Kidney (tissue), 13 donors: ENCODE measurements at regions not wholly inside any gene's neighbourhood (a gene's known extent, or its start where the extent isn't known, plus 50 kb on each side); places are given as distances from the start of the nearest gene placed in this dataset.
A peak's percentile ranks its signal among the peaks of the same experiment; 100 is the strongest.
"Not testable (repeated sequence)": the region's sequence is repeated elsewhere in the genome, so short reads cannot be mapped to it uniquely, and the experiment has no call there.

ENCODE experiments used
- DNase-seq, 5 donors: peaks; one replicate each; pipeline ENCODE4 v3.0.0-alpha.2; 2013 to 2020
- FAIRE-seq: peaks from 2 replicates; lab custom pipeline; 2012; peaks lifted over from hg19 to GRCh38; lab: Jason Lieb, UNC
- H3K27ac ChIP-seq, 2 donors: one replicate each; pipeline ENCODE4 v1.7.0; 2013; ENCODE audit warnings: low read depth in 2 of 2, low read length in 2 of 2, inconsistent platforms in 1 of 2
- H3K27me3 ChIP-seq: one replicate; pipeline ENCODE4 v1.7.1; 2013; ENCODE audit warnings: low read length, inconsistent platforms; ENCODE audit not compliant: control insufficient read depth, insufficient read depth
- H3K36me3 ChIP-seq, 3 donors: one replicate each; pipeline versions ENCODE4 v1.7.0 to v1.7.1; 2013; ENCODE audit warnings: low read length in 3 of 3, control low read depth in 1 of 3, inconsistent platforms in 1 of 3; ENCODE audit not compliant: insufficient read depth in 3 of 3, control insufficient read depth in 2 of 3
- H3K4me1 ChIP-seq, 3 donors: one replicate each; pipeline versions ENCODE4 v1.7.0 to v1.7.1; 2013; ENCODE audit warnings: low read length in 3 of 3, inconsistent platforms in 1 of 3, low read depth in 1 of 3; ENCODE audit not compliant: control insufficient read depth in 2 of 3, insufficient read depth in 2 of 3
- H3K4me3 ChIP-seq, 3 donors: one replicate each; pipeline versions ENCODE4 v1.7.0 to v1.8.1; 2013; ENCODE audit warnings: low read length in 3 of 3, control low read depth in 1 of 3, inconsistent platforms in 1 of 3
- H3K9ac ChIP-seq, 3 donors: one replicate each; pipeline versions ENCODE4 v1.7.0 to v1.7.1; 2013; ENCODE audit warnings: low read length in 3 of 3, control low read depth in 1 of 3, inconsistent platforms in 1 of 3
- H3K9me3 ChIP-seq, 3 donors: one replicate each; pipeline versions ENCODE4 v1.7.0 to v1.7.1; 2013; ENCODE audit warnings: low read length in 3 of 3, control low read depth in 1 of 3, inconsistent platforms in 1 of 3; ENCODE audit not compliant: control insufficient read depth in 2 of 3, insufficient read depth in 1 of 3
- CTCF ChIP-seq: IDR thresholded peaks from 3 replicates; pipeline ENCODE4 v1.5.1; 2012; ENCODE audit warnings: mild to moderate bottlenecking, moderate library complexity, borderline replicate concordance; ENCODE audit not compliant: insufficient read depth; ENCODE audit errors: extremely low read depth
- intact Hi-C: fragments of 100-400 bp; cut with DNase I; formaldehyde crosslinking; loops from one replicate; pipeline ENCODE4 v1.11.1; 2022
- donor health status: control.
- donor health status: control.
- donor health status: control.
- donor health status: control.
- donor health status: control.
- donor health status: DM: yes; HTN: yes; CAD: no.
- donor health status: Normal renal cell carcinoma (clear cell type).

GRCh38 chr15:96197721-96198120, 132.8 kb upstream of the NR2F2 start:
- H3K9me3 ChIP-seq, result no peaks in the 10 kb centered on the region
- intact Hi-C loops, result no loop called here
- FAIRE-seq, result no peak
- no peaks in the 10 kb centered on the region for H3K27me3 ChIP-seq
- no peak overlapping the region for H3K27ac ChIP-seq
- H3K9ac ChIP-seq, result no peak overlapping the region
- no peaks in the 10 kb centered on the region for H3K4me1 ChIP-seq
- DNase-seq, result no peak
- H3K4me3 ChIP-seq, result no peak overlapping the region
- no peak for TF ChIP-seq CTCF
- no peaks in the 10 kb centered on the region for H3K36me3 ChIP-seq

GRCh38 chr15:96199111-96199510, 131.4 kb upstream of the NR2F2 start:
- Histone ChIP-seq H3K27ac (no peak overlapping the region), H3K9me3 (no peaks in the 10 kb centered on the region), H3K27me3 (no peaks in the 10 kb centered on the region), H3K36me3 (no peaks in the 10 kb centered on the region), H3K4me1 (no peaks in the 10 kb centered on the region), H3K4me3 (no peak overlapping the region), H3K9ac (no peak overlapping the region)
- intact Hi-C loops, result no loop called here
- no peak for TF ChIP-seq CTCF
- no peak for DNase-seq
- FAIRE-seq, result no peak

- intact Hi-C loops, result no loop called here
- no peak for TF ChIP-seq CTCF
- DNase-seq (peak in 1 of 5 donors; percentile 19), FAIRE-seq (no peak)
- no peak overlapping the region for H3K4me3 ChIP-seq
- no peaks in the 10 kb centered on the region for H3K9me3 ChIP-seq
- no peak overlapping the region for H3K27ac ChIP-seq
- H3K9ac ChIP-seq, result no peak overlapping the region
- no peaks in the 10 kb centered on the region for H3K36me3 ChIP-seq
- no peaks in the 10 kb centered on the region for H3K27me3 ChIP-seq
- H3K4me1 ChIP-seq, result no peaks in the 10 kb centered on the region
Observed at GRCh38 chr15:96200357-96200967, 130.0 kb upstream of the NR2F2 start.

GRCh38 chr15:96201696-96202095, 128.8 kb upstream of the NR2F2 start:
- H3K9me3 ChIP-seq, result no peaks in the 10 kb centered on the region
- no peaks in the 10 kb centered on the region for H3K27me3 ChIP-seq
- H3K36me3 ChIP-seq, result no peaks in the 10 kb centered on the region
- no peaks in the 10 kb centered on the region for H3K4me1 ChIP-seq
- no peak overlapping the region for H3K27ac ChIP-seq
- no peak overlapping the region for H3K4me3 ChIP-seq
- H3K9ac ChIP-seq, result no peak overlapping the region
- DNase-seq (no peak), FAIRE-seq (no peak)
- TF ChIP-seq CTCF, result no peak
- intact Hi-C loops, result no loop called here

- H3K27ac ChIP-seq, H3K9me3 ChIP-seq, H3K9ac ChIP-seq, intact Hi-C loops, FAIRE-seq, H3K4me3 ChIP-seq, H3K27me3 ChIP-seq, DNase-seq, H3K36me3 ChIP-seq, H3K4me1 ChIP-seq: not testable (repeated sequence)
Observed at GRCh38 chr15:96205588-96205987, 124.9 kb upstream of the NR2F2 start.
